ENCODE measurements at regions not wholly inside any gene's neighbourhood (a gene's known extent, or its start where the extent isn't known, plus 50 kb on each side); places are given as distances from the start of the nearest gene placed in this dataset.

- TF ChIP-seq FOXO4 (CRISPR knock-in tag; conservative IDR thresholded peaks at IDR 0.05), result peak; percentile 85; the same call in 1 of the 2 replicates
- TF ChIP-seq AGO1 (IDR thresholded peaks at IDR 0.05; ENCODE audit: low read depth, low read length, poor library complexity, severe bottlenecking), result peak; percentile 21
- TF ChIP-seq NFYC (CRISPR knock-in tag; IDR thresholded peaks at IDR 0.05), result no peak
- TF ChIP-seq ZEB1 (IDR thresholded peaks at IDR 0.05; ENCODE audit: insufficient replicate concordance, low read depth), result peak; percentile 52
- TF ChIP-seq ADNP (CRISPR knock-in tag; IDR thresholded peaks at IDR 0.05), result no peak
- TF ChIP-seq ASH2L (IDR thresholded peaks at IDR 0.05; ENCODE audit: insufficient read length, low read depth, low read length), result no peak
- TF ChIP-seq DPF2 (CRISPR knock-in tag; IDR thresholded peaks at IDR 0.05; ENCODE audit: borderline replicate concordance, low read depth), result no peak
- peak; percentile 49; the same call in 1 of the 2 replicates for TF ChIP-seq PHF21A (CRISPR knock-in tag; IDR thresholded peaks at IDR 0.05)
- 0 out of 2 replicates have a peak, but pooled peaks have one; percentile 13 for TF ChIP-seq SAP130 (CRISPR knock-in tag; IDR thresholded peaks at IDR 0.05; ENCODE audit: low read depth)
- no peak for TF ChIP-seq ZNF232 (CRISPR knock-in tag; IDR thresholded peaks at IDR 0.05; ENCODE audit: borderline replicate concordance)
- peak; percentile 45; the same call in 1 of the 2 replicates for TF ChIP-seq YEATS4 (CRISPR knock-in tag; IDR thresholded peaks at IDR 0.05; ENCODE audit: borderline replicate concordance)
- peak; percentile 57; the same call in 1 of the 2 replicates for TF ChIP-seq ZNF292 (CRISPR knock-in tag; IDR thresholded peaks at IDR 0.05; ENCODE audit: borderline replicate concordance, low read depth)
- no peak for TF ChIP-seq SSRP1 (CRISPR knock-in tag; IDR thresholded peaks at IDR 0.05)
- TF ChIP-seq ZFP82 (CRISPR knock-in tag; IDR thresholded peaks at IDR 0.05; ENCODE audit: borderline replicate concordance), result peak; percentile 37; the same call in 1 of the 2 replicates
- TF ChIP-seq TBL1XR1 (IDR thresholded peaks at IDR 0.05; ENCODE audit: borderline replicate concordance, low read length, partially characterized antibody), result no peak
- peak; percentile 41; the same call in 1 of the 2 replicates for TF ChIP-seq ZFP91 (CRISPR knock-in tag; IDR thresholded peaks at IDR 0.05; ENCODE audit: borderline replicate concordance)
- no peak for TF ChIP-seq RBAK (CRISPR knock-in tag; IDR thresholded peaks at IDR 0.05)
- peak; percentile 49; the same call in 1 of the 2 replicates for TF ChIP-seq E2F1 (CRISPR knock-in tag; IDR thresholded peaks at IDR 0.05)
- TF ChIP-seq NFIC (IDR thresholded peaks at IDR 0.05; ENCODE audit: low read length), result 0 out of 2 replicates have a peak, but pooled peaks have one; percentile 38
- peak; percentile 72 for TF ChIP-seq RFXAP (CRISPR knock-in tag; IDR thresholded peaks at IDR 0.05; ENCODE audit: borderline replicate concordance)
- TF ChIP-seq SOX5 (CRISPR knock-in tag; IDR thresholded peaks at IDR 0.05; ENCODE audit: borderline replicate concordance), result peak; percentile 65; the same call in 1 of the 2 replicates
- no peak for TF ChIP-seq FOSL1 (CRISPR knock-in tag; IDR thresholded peaks at IDR 0.05; ENCODE audit: borderline replicate concordance)
- no peak for TF ChIP-seq SRSF1 (optimal IDR thresholded peaks at IDR 0.05; ENCODE audit: low read depth, low read length)
- no peak for TF ChIP-seq GABPA (IDR thresholded peaks at IDR 0.05; ENCODE audit: low read depth, low read length)
- TF ChIP-seq GABPA (CRISPR knock-in tag; IDR thresholded peaks at IDR 0.05; ENCODE audit: low read depth), result no peak
- peak; percentile 62; the same call in 1 of the 2 replicates for TF ChIP-seq BRCA1 (CRISPR knock-in tag; IDR thresholded peaks at IDR 0.05)
Measured at GRCh38 chr20:48398506-48399449, 429.0 kb downstream of the PREX1 start (continued).
